NCI-H1105 treated with DMSO at 0.1 percent for 48 hours (cell line): ENCODE measurements at regions not wholly inside any gene's neighbourhood (a gene's known extent, or its start where the extent isn't known, plus 50 kb on each side); places are given as distances from the start of the nearest gene placed in this dataset.
"Not testable (repeated sequence)": the region's sequence is repeated elsewhere in the genome, so short reads cannot be mapped to it uniquely, and the experiment has no call there.

Experiments
- DNase-seq: peaks from one replicate; lab custom pipeline; 2025; lab: John Stamatoyannopoulos, UW

DNA sequence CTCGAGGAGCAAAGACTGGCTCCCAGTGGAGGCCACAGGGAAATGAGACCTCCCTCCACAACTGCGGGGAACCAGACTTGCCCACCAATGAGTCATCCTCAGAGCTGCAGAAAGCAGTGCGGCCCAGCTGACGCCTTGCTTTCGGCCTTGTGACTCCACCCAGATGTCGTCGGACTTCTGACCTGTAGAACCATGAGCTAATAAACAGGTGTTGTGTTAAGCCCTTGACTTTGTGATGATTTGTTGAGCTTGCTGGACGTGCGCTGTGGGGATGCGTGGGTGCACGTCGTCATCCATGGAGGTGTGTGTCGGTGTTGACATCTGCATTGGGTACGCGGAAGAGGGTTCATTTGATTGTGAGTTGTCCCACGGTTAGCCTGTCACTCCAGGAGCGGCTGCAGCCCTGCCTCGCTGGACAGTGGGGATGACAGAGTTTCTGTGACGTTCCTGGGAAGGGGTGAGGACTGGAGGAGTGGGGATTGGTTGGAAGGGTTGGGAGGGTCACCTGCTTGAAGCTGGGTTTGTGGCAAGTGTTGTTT is 154.1 kb downstream of the SH3BP4 start:
- DNase-seq = no peak

- peak; percentile 70 for DNase-seq
These were observed 155.2 kb downstream of the SH3BP4 start for GRCh38 chr2:235106874-235107639.

DNA sequence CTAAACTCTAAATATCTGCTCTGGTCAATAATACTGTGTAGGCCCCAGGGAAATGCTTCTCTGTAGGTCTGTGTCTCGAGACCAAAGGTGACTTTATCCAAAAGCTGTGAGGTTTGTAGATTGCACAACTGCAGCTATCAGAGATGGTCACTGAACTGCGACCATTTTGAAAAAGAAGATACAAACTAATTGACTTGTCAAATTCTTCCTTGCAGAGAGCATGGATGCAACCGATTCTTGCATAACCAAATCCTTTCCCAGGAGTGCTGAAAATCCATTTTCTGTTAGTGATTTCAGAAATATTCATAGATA is 155.8 kb downstream of the SH3BP4 start:
- DNase-seq = no peak

DNA sequence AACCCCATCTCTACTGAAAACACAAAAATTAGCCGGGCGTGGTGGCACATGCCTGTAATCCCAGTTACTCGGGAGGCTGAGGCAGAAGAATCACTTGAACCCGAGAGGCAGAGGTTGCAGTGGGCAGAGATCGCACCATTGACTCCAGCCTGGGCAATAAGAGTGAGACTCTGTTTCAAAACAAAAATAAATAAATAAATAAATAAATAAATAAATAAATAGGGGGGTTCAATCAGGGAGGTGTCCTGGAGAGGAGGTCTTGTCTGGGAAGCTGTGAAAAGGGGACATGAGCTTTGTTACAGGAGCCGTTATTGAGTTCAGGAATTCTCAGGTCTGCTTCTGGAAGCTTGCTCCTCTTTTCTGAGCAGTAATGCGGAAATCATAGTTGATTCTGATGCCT is 157.7 kb downstream of the SH3BP4 start:
- not testable (repeated sequence) for DNase-seq

DNA sequence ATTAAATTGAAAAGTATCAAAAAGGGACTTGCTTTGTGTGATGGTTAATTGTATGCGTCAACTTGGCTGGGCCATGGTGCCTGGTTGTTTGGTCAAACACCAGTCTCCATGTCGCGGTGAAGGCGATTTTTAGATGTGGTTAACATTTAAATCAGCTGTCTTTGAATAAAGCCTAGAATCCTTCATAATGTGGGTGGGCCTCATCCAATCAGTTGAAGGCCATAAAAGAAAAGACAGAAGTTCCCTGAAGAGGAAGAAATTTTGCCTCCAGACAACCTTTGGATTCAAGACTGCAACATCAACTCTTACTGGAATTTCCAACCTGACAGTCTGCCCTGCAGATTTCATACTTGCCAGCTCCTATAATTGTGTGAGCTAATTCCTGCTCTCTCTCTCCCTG is 160.5 kb downstream of the SH3BP4 start:
- no peak for DNase-seq

GRCh38 chr2:235113854-235114253 is 162.0 kb downstream of the SH3BP4 start:
- DNase-seq = no peak

- no peak for DNase-seq
These were observed 162.5 kb downstream of the SH3BP4 start for GRCh38 chr2:235114286-235114685.

DNA sequence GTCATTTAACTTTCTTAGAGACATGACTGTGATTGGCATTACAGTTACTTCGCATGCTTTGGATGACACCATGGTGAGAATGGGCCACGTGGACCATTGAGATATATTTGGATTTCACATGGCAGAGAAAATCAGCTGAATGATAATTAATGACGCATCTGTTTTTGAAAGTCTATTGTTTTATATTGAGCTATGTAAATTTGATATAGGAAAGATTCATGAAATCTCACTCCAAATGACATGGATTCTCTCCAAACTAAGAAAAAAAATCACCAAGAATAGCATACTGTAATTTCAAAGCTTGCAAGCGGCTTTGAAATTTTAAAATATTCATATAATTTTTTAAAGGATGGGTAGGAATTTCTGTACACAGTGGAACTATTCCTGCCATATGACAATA is 163.7 kb downstream of the SH3BP4 start:
- no peak for DNase-seq

GRCh38 chr2:235116885-235117492 is 165.2 kb downstream of the SH3BP4 start:
- DNase-seq = peak; percentile 64

GRCh38 chr2:235126768-235127167 is 175.0 kb downstream of the SH3BP4 start:
- DNase-seq = no peak

GRCh38 chr2:235127931-235128330 is 176.1 kb downstream of the SH3BP4 start:
- DNase-seq = no peak

GRCh38 chr2:235129850-235130249 is 178.0 kb downstream of the SH3BP4 start:
- DNase-seq = no peak

DNA sequence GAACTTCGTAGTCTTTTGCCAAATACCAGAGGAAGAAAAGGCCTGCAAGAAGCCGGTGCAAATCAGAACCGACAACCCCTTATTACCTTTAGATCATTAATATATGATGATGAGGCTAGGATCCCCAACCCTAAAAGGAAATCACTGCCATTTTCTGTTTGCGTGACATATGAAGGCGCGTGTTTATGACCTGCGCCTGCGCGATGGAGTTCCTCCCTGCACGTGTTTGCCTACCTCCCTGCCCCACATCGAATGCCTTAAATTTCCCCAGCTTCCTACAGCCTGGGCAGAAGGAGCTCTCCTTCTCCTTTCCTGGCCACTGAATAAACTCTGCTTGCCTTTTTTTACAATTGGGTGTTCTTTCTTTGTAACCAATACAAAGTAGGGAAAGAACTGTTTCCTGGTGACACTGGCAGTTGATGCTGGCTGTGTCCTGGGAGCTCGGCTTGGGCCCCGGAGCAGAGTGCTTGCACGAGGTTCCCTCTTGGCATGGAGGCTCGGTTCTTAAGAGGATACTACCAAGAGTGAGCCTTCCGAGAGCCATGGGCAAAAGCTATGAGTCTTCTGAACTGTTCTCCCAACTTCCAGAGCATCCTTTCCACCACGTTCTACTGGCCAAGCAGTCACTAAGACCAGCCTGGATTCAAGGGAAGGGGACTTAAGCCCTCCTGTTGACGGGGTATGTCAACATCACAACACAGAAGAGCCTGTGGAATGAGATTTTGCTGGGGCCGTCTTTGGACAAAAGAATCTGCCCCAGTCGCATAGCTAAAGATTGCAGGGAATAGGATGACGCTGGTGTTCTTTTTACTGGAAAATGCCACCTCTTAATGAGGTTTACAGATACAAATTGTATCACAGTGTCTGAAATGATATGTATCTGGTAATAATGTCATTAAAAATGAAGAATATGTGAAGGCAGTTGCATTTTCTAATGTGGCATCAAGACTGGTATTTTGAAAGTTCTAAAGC is 179.8 kb downstream of the SH3BP4 start:
- no peak for DNase-seq

GRCh38 chr2:235132651-235133050 is 180.8 kb downstream of the SH3BP4 start:
- no peak for DNase-seq

- DNase-seq = no peak
These were observed 182.0 kb downstream of the SH3BP4 start for GRCh38 chr2:235133837-235134236.

DNA sequence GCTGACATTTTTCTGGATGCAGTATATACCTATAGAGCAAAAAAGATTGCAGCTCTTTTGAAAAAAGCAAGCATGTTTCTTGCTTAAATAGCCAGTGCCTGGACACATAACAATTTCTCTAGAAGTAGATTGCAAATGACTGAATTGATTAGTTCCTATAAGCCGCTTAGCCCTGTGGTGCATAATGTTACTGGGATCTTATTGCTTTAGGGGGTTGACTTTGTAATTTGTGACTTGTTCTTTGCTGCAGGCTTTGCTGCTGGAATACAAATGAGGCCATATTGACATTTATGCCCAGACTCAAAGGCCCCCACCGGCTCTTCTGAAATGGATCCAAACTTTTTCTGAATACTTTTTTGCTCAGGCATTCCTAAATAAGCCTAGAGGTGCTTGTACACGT is 182.6 kb downstream of the SH3BP4 start:
- DNase-seq = no peak

DNA sequence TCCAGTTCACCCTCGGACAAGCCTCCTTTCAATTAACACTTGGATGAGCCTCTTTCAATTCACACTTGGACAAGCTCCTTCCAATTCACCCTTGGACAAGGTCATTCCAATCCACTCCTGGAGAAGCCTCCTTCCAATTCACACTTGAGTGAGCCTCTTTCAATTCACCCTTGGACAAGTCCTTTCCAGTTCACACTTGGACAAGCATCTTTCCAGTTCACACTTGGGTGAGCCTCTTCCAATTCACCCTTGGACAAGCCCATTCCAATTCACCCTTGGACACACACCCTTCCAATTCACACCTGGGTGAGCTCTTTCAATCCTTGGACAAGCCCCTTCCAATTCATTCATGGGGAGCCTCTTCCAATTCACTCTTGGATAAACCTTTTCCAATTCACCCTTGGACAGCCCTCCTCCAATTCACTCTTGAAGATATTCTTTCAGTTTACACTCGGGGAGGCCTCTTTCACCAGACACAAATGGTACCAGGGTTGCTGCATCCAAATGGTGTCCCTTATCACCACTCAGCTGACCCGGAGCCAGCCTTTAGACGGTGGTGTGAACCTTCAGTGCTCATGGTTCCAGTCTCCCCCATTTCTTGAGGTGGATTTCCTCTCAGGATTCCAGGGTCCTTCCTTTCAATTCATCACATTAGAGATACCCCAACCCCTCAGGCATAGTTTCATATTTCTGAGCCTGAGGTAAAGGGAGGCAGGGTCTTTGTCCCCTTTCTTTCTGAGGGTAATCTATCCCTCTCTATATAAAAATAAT is 183.6 kb downstream of the SH3BP4 start:
- no peak for DNase-seq

- no peak for DNase-seq
These were observed 184.3 kb downstream of the SH3BP4 start for GRCh38 chr2:235135990-235136561.

DNA sequence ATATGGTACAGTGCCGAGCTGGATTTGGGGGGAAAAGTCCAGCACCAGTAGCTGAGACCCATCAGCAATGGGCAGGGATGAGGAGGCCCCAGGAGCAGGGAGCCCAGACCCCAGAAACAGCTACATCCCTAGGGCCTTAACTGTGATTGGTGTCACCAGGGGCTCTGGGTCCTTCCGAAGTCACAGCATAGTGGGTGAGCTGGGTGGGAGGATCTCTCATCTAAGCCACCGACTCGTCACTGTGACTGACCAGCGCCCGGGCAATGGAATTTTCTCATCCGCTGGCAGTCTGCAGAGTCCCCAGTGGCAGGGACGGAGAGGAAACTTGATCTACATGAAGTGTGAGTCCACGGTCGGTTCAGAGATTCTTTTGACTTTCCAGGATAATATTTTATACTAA is 186.5 kb downstream of the SH3BP4 start:
- no peak for DNase-seq

DNA sequence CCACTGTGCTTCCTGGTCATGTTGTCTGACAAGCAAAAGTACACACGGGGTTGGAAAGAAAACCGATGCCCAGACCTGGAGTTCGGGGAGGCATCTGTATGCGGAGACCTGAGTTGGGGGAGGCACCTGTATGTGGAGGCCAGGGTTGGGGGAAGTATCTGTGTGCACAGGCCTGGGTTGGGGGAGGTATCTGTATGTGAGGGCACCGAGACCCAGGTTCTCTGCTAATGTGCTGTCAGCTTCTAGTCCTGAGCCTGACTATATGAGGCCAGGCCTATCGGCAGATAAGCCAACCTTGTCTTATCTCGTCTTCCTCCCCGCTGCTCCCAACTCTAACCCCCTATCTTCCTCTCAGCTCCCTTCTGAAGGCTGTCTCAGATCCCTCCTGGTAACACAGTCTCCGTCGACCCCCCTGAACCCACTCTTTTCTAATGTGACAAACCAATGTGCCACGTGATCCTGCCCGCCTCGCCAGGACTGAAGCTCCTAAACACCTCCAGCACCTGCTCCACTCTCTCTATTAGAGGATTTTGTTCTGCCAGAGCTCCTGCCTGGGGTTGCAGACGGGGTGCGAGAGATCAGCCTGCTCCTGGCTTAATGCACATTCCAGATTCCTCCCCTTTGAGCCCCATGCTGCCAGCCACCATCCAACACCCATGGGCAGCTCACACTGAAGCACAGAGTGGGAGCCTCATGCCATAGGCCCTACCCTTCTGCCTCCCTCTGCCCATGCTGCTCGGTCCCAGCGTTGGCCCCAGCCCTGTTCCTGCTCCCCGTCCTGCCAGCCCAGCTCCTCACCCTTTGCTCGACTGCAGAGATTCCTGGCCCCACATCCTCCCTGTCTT is 188.4 kb downstream of the SH3BP4 start:
- no peak for DNase-seq

GRCh38 chr2:235140801-235141081 is 188.9 kb downstream of the SH3BP4 start:
- DNase-seq = no peak
